Subcutaneous abdominal adipose tissue (tissue), 5 donors: ENCODE measurements at regions not wholly inside any gene's neighbourhood (a gene's known extent, or its start where the extent isn't known, plus 50 kb on each side); places are given as distances from the start of the nearest gene placed in this dataset.

Experiments
- H3K27ac ChIP-seq: one replicate; pipeline ENCODE4 v1.7.0; 2013; ENCODE audit warnings: low read depth, mild to moderate bottlenecking, inconsistent platforms, low read length, moderate library complexity
- H3K27me3 ChIP-seq, 5 donors: one replicate each; pipeline ENCODE4 v1.7.0; 2013; ENCODE audit warnings: low read length in 5 of 5, inconsistent platforms in 1 of 5; ENCODE audit not compliant: control insufficient read depth in 5 of 5, insufficient read depth in 4 of 5
- H3K36me3 ChIP-seq, 5 donors: one replicate each; pipeline ENCODE4 v1.7.0; 2013; ENCODE audit warnings: low read length in 5 of 5; ENCODE audit not compliant: control insufficient read depth in 5 of 5, insufficient read depth in 5 of 5
- H3K4me1 ChIP-seq, 5 donors: one replicate each; pipeline ENCODE4 v1.7.0; 2013; ENCODE audit warnings: low read length in 5 of 5, mild to moderate bottlenecking in 3 of 5, moderate library complexity in 1 of 5; ENCODE audit not compliant: control insufficient read depth in 5 of 5, insufficient read depth in 5 of 5
- H3K4me3 ChIP-seq, 5 donors: one replicate each; pipeline ENCODE4 v1.7.0; 2013; ENCODE audit warnings: low read length in 5 of 5, low read depth in 1 of 5
- H3K9ac ChIP-seq, 5 donors: one replicate each; pipeline ENCODE4 v1.7.0; 2013; ENCODE audit warnings: low read length in 5 of 5, mild to moderate bottlenecking in 4 of 5, moderate library complexity in 3 of 5
- H3K9me3 ChIP-seq, 5 donors: one replicate each; pipeline ENCODE4 v1.7.0; 2013; ENCODE audit warnings: low read length in 5 of 5; ENCODE audit not compliant: control insufficient read depth in 5 of 5
- donor health status: healthy.
- donor health status: healthy.
- donor health status: healthy.
- donor health status: healthy.
- donor health status: healthy.

- H3K4me1 ChIP-seq, result peaks cover 0 to 8% (median 0%) of the 10 kb centered on the region in 5 donors
- no peak overlapping the region for H3K27ac ChIP-seq
These were observed 92.4 kb downstream of the SOCS6 start for GRCh38 chr18:70380915-70381896.

More at GRCh38 chr18:70380915-70381896, 92.4 kb downstream of the SOCS6 start:
- H3K4me3 ChIP-seq, result no peak overlapping the region
- no peak overlapping the region for H3K9ac ChIP-seq
- no peaks in the 10 kb centered on the region for H3K36me3 ChIP-seq
- no peaks in the 10 kb centered on the region for H3K27me3 ChIP-seq
- H3K9me3 ChIP-seq, result no peaks in the 10 kb centered on the region
